ENCODE measurements at regions not wholly inside any gene's neighbourhood (a gene's known extent, or its start where the extent isn't known, plus 50 kb on each side); places are given as distances from the start of the nearest gene placed in this dataset.

DNA sequence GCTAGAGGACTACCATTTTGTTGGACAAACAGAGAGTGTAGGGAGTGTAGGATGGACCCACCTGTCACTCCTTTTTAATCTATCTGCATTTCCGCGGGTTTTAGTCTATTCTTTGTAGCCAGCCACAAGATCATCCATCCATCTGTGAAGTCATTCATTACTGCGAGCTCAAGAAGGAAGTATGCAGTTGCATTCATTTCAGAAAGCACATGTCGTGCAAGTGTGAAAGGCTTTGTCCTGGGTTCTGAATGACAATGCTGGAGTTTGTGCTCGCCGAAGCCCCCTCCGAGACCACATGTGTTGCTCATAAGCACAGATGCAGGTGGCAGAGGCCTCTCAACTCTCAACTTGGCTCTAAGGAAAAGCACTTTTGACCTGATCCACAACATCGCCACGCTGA, 70.3 kb upstream of the BASP1 start:
- no peak for FAIRE-seq
- TF ChIP-seq POLR2A (IDR thresholded peaks at IDR 0.05; ENCODE audit: low read depth, low read length) = no peak
- DNase-seq (ENCODE audit: insufficient read length, low spot score) = no peak

DNA sequence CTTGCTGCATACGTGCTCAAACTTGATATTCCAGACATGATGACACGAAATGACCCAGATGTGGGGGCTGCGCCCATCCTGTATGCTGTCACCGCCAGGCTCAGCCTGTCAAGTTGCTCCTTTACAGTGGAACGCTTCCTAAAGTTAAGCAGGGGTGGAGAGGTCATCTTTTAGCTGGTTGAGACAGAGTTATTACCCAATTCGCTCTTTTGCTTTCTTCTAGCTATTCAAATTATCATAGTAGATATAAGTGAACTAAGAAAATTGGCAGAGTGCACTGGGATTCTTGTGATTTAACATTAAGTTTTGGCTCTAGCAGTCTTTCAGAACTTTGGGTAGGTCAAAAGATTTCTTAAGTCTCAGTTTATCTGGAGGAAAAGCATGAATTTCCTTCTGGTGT, 69.8 kb upstream of the BASP1 start:
- FAIRE-seq (no peak), DNase-seq (ENCODE audit: insufficient read length, low spot score) (no peak)
- no peak for TF ChIP-seq POLR2A (IDR thresholded peaks at IDR 0.05; ENCODE audit: low read depth, low read length)

DNA sequence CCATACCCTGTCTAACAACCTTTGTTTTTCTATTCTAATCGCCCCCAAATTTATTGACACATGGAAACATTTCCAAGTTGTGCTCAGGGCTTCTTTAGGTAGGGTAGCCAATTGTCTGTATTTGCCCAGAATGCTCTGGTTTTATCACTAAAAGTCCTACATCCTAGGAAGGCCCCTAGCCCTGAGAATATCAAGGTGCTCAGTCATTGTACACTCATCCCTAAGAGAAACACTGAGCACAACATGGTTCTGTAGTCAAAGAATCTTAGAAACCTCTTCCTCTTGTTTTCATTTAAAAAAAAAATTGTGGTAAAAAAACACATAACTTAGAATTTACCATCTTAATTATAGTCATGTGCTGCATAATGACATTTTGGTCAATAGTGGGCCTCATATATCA, 69.0 kb upstream of the BASP1 start:
- TF ChIP-seq POLR2A (IDR thresholded peaks at IDR 0.05; ENCODE audit: low read depth, low read length) = no peak
- DNase-seq (ENCODE audit: insufficient read length, low spot score) (no peak), FAIRE-seq (no peak)

DNA sequence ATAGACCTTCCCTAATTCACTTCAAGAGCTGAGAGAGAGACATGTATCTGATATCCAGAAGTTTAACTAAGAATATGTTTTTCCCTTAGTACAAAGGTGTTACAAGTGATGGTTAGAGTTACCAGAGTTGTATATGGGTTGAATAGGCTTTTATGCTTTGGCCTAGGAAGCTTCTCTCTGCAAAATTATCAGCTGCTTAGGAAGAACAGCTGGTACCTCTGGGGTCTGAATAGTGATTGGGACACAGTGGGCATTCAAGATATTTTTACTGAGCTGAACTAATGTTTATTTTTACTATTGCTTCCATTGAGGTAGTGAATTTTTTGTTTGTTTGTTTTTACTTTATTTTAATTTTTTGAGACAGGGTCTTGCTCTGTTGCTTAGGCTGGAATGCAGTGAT, 67.6 kb upstream of the BASP1 start:
- no peak for FAIRE-seq

DNA sequence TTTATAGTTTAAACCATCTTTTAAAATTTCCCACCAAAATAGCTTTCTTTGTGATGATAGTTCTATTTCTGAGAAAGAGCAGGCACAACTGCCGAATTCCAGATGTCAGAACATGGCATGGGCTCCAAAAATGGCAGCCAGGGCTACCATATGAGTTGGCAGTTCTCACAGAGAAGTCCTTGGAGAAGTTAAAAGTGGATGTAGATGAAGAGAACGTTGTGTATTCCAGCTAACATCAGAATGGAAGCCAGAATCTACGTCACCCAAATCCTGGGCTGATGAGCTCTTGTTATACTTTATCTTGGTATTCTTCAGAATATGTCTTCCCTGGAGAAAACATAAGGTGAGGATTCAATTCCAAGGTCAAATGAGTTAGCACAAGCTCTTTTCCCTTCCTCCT, 66.9 kb upstream of the BASP1 start:
- TF ChIP-seq POLR2A (IDR thresholded peaks at IDR 0.05; ENCODE audit: low read depth, low read length) = no peak
- FAIRE-seq = no peak

More for the DNA sequence above, 67.6 kb upstream of the BASP1 start:
- no peak for TF ChIP-seq POLR2A (IDR thresholded peaks at IDR 0.05; ENCODE audit: low read depth, low read length)
- no peak for DNase-seq (ENCODE audit: insufficient read length, low spot score)

DNA sequence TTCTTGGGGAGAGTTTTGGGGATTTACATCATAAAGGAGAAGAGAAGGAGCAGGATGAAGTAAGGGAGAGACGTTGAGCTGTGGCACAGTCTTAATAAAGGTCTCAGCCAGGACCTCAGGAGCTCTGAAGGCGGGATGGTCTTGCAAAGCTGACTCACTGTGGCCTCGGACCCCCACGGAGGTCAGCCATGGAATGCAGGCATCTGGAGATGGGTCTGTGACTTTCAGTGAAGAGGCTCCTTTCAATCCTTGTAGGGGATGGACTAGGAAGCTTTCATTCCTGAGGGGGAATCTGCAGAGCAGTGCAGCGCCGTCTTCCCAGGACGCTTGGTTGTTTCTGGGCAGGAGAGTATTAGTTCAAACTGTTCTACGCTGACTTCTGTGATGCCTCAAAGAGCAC, 65.7 kb upstream of the BASP1 start:
- no peak for TF ChIP-seq POLR2A (IDR thresholded peaks at IDR 0.05; ENCODE audit: low read depth, low read length)
- FAIRE-seq (no peak), DNase-seq (ENCODE audit: insufficient read length, low spot score) (no peak)

More for the DNA sequence above, 66.9 kb upstream of the BASP1 start:
- DNase-seq (ENCODE audit: insufficient read length, low spot score) = no peak

DNA sequence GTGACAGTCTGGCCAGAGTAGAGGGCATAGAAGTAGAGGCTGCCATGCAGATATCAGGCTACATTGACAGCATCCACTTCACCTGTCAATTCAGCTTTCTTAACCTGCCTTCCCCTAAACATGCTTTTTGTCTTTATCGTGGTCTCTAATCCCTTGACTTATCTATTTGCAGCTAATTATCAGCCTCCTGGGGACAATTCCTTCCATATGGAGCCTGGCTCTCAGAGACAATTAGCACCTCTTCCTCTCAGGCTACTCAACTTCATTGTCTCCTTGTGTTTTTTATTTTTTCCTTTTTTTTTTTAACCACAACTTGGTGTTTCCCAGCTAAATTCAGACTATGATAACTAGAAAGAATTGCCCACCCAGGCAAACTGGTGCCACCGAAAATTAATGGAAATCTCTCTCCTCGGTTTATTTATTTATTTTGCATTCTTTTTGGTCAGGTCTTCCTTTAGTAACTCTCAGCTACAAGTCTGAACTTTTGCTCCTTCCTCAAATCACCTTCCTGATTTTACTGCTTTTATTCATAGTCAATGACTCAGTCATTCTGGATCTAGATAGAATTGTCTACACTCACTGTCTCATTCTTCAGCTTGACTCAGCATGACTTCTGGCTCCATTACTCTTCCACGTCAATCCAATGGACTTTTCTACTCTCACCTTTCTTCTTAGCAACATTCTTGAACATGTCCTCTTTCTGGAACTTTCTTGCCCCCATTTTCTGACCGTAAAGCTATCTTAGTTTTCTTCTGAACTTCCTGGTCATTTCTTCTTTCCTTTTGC, 63.0 kb upstream of the BASP1 start:
- peak; percentile 37 for DNase-seq (ENCODE audit: insufficient read length, low spot score)
- TF ChIP-seq POLR2A (IDR thresholded peaks at IDR 0.05; ENCODE audit: low read depth, low read length) = no peak
- FAIRE-seq = peak; percentile 93

DNA sequence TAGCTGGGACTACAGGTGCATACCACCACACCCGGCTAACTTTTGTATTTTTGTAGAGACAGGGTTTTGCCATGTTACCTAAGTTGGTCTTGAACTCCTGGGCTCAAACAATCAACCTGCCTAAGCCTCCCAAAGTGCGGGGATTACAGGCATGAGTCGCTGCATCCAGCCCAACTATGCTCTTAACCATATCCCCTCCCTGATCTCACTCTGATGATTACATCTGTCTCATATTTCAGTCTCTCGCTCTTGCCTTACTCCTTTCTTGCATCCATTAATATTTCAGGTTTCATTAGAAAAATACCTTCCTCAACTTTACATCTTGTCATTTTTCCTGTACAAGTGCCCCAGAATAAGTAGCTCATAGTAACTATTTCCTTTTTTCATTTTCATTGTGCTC, 61.0 kb upstream of the BASP1 start:
- FAIRE-seq (peak; percentile 48), DNase-seq (ENCODE audit: insufficient read length, low spot score) (no peak)
- no peak for TF ChIP-seq POLR2A (IDR thresholded peaks at IDR 0.05; ENCODE audit: low read depth, low read length)

DNA sequence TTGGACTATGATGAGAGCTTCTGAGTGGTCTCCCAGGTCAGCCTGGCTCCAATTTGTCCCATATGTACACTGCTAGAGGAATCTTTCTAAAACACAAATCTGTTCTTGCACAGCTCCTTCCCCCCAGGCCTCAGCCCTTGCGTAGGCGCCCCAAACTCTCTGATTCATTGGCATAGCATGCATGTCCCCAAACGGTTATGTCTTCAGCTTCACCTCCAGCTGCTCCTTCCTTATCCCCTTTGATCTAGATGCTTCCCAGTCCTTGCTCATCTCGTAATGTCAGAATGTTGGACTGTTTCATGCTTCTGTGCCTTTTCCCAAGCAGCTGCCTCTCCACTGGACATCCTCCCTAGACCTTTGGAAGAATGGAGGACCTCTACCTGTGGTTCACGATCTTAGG, 60.1 kb upstream of the BASP1 start:
- FAIRE-seq = no peak
- TF ChIP-seq POLR2A (IDR thresholded peaks at IDR 0.05; ENCODE audit: low read depth, low read length) = no peak
- no peak for DNase-seq (ENCODE audit: insufficient read length, low spot score)

DNA sequence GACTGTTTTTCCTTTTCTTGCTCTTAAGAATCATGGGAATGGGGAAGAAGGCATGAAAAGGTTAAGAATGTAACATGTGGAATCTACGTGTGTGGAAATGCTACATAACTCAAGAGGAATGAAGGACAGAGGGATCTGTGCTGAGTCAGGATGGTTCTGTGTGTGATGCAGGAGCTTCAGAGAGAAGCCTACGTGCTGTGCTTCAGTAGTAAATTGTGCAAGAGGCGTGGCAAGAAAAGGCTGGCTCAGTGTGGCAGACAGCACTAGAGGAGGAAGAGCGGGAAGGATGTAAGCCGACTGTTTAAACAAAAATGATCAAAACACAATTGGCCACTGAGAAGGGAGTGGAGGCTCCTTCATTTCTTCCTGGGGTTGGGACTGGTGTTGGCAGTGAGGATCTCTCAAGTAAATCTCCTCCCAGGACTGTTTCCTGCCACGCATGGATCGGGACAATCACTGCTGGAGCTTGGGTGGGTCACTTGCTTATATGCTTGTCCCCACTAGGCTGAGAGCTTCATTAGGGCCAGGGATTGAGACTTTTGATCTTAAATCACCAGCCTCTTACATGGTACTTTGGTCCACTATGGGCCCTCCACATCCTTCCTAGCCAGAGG, 59.4 kb upstream of the BASP1 start:
- DNase-seq (ENCODE audit: insufficient read length, low spot score) (no peak), FAIRE-seq (no peak)
- no peak for TF ChIP-seq POLR2A (IDR thresholded peaks at IDR 0.05; ENCODE audit: low read depth, low read length)

DNA sequence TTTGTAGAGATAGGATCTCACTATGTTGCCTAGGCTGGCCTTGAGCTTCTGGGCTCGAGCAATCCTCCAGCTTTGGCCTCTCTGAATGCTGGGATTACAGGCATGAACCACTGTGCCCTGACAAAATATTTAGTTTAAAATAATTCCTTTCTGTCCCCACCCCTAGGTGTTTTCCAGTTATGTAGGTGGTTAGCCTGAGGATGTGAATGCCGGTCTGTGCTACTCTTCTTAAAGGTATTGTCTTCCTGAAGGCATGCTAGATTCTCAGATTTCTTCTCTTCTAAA, 56.7 kb upstream of the BASP1 start:
- DNase-seq (ENCODE audit: insufficient read length, low spot score) (no peak), FAIRE-seq (no peak)
- TF ChIP-seq POLR2A (IDR thresholded peaks at IDR 0.05; ENCODE audit: low read depth, low read length) = no peak

DNA sequence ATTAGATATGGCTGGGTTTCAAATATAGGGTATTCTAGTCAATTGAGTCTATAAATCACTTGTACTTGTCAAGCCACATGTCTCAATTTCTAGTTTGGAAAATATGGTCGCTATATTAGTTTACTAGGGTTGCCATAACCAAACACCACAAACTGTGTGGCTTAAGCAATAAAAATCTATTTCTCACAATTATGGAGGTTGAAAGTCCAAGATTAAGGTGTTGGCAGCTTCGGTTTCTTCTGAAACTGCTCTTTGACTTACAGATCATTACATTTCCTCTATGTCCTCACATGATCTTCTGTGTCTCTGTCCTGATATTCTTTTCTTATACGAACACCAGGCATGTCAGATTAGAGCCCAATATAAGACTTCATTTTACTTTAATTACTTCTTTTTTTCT, 55.8 kb upstream of the BASP1 start:
- DNase-seq (ENCODE audit: insufficient read length, low spot score) = no peak
- no peak for TF ChIP-seq POLR2A (IDR thresholded peaks at IDR 0.05; ENCODE audit: low read depth, low read length)
- no peak for FAIRE-seq

DNA sequence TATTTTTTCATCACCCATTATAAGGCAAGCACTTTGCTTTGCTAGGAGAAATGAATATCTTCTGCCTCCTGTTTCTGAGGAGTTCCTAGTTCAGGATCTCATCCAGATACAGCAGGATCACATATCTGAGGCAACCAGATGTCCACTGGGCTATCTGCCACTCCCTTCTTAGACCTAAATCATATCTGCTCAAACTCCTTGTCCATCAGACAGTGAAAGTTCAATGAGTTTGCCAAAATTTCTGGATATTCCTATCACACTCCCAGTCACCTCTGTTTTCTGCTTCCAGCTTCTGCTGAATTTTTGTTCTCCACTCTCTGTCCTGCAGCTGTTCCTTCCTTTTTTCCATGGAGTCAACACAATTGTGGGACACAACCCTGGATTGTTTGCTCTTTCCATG, 54.2 kb upstream of the BASP1 start:
- TF ChIP-seq POLR2A (IDR thresholded peaks at IDR 0.05; ENCODE audit: low read depth, low read length) = no peak
- FAIRE-seq = no peak
- DNase-seq (ENCODE audit: insufficient read length, low spot score) = no peak

DNA sequence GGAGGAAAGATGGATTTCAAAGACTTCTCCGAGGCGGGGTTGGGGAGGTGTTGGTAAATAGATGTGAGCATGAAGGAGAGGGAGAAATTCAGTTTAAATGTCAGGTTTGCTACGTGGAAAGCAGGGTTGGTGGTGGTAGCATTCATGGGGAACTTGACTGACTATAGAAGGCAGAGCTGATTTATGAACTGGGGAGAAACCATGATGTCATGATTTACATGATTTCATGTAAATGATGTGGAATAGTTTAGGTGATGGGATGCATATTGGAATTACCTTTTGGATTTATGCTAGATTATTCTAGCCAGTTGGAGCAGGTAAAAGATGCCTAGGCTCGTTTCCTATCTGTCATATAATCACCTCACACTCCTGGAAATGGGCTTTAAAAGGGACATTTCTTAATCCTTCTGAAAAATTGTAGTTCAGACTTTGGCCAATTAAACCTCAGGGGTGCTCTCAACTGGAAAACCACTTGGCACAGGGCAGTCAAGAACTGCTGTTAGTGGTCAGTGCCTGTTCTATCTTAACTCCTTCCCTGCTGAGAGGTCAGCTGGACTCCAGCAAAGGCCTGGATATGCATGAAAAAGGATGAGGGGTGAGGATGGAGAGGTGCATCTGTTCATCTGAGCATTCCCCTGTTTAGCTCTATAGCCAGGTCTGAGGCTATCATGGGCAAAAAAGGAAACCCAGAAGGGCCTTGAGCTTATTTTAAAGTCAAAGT, 50.1 kb upstream of the BASP1 start:
- no peak for TF ChIP-seq POLR2A (IDR thresholded peaks at IDR 0.05; ENCODE audit: low read depth, low read length)
- peak; percentile 67 for FAIRE-seq
- DNase-seq (ENCODE audit: insufficient read length, low spot score) = no peak

All from H54 (cell line).